NCI-H2196 treated with DMSO at 0.1 percent for 48 hours (cell line): ENCODE measurements at regions not wholly inside any gene's neighbourhood (a gene's known extent, or its start where the extent isn't known, plus 50 kb on each side); places are given as distances from the start of the nearest gene placed in this dataset.

Experiments used
- DNase-seq: peaks from one replicate; lab custom pipeline; 2025; ENCODE audit not compliant: unreplicated experiment; lab: John Stamatoyannopoulos, UW

DNA sequence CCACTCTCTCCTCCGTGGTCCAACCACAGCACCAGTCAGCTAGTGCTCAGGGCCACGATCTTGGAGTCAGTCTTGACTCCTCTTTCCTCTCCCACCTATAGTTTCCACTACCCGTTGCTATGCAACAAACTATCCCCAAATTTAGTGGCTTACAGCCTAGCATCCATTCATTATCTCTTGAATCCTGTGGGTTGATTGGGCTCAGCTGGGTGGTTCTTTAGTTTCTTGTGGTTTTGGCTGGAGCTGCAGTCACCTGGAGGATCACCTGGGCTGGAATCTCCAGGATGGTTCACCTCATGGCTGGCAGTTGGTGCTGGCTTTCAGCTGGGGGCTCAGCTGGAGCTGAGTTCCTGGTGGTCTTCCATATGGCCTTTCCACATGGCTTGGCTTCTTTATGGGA, 149.9 kb downstream of the ASB1 start:
- no peak for DNase-seq

DNA sequence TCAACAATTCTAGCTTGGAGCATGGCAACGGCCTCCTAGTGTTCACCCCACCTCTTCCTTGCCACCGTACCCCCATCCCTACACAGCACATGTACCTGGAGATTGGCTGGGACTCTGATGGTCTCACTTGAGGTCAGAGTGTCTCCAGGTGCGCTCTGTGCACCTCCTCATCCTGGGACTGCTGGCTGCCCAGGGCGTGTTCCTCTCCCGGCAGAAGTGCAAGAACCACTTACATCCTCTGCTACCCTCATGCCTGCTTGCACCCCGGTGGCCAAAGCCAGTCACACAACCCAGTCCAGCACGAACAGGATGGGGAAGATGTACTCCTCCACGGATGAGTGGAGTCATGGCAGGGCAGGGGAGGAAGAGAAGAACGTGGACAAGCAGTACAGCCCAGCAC, 151.5 kb downstream of the ASB1 start:
- DNase-seq: no peak

DNA sequence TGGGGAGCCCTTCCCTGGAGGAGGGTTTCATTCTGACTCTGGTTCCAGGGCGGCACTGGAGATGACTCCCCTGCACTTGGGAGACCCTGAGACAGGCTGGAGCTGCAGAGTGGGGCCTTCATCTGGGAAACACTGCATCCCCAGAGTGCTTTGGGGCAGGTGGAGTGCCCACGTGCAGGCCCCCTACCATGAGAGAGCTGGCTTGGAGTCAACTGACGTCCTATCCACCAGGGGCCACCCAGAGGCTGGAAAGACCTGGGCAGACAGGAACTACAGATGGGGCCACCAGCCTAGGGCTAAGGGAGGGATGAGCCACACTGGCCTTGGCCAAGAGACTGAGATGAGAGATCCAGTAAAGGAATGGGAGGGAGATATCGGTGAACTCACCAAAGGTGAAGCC, 153.8 kb downstream of the ASB1 start:
- no peak for DNase-seq

DNA sequence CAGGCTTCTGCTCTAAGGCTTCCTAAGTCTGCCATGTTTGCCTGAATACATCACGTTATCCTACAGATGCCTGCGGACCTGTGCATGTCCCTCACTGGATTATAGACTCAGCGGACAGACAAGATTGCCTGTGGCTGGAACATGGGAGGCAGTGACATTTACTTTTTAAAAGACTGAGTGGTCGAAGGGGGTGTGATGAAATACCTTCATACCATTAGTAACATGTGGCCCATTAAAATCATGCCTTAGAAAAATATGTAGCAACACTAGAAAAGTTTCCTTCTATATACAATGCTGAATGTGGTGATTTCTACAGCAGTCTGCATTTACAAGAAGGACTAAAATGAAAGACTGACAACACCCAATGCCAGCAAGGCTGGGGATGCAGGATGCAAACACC, 154.4 kb downstream of the ASB1 start:
- no peak for DNase-seq

DNA sequence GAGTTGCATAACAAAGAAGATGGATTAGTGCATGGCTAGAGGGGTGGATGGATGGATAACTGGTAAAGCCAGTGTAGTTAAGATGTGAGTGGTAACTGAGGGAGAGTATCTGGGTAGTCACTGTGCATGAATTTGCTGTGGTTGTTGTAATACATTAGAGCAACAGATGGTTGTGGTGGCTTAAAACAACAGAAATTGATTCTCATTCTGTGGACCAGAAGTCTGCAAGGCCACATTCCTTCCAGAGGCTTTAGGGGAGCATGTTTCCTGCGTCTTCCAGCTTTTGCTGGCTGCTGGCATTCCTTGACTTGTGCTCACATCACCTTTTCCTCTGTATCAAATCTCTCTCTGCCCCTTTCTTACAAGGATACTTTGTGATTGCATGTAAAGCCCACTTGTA, 155.4 kb downstream of the ASB1 start:
- DNase-seq: no peak

DNA sequence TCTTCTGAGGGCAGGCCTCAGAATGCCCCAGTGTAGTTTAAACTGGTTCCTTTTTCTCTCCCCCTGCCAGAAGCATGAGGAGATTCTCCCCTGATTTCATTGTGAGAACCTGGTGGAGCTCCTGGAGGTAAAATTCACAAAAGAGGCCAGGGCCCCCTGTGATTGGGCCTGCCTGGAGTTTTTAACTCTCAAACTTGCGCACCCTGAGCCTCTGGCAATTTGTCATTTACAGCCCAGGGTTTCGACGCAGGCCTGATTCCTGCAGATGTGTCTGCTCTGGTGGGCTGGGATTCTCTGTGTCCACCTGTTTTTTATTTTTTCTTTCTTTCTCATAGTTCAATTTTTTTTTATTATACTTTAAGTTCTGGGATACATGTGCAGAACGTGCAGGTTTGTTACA, 157.9 kb downstream of the ASB1 start:
- no peak for DNase-seq

DNA sequence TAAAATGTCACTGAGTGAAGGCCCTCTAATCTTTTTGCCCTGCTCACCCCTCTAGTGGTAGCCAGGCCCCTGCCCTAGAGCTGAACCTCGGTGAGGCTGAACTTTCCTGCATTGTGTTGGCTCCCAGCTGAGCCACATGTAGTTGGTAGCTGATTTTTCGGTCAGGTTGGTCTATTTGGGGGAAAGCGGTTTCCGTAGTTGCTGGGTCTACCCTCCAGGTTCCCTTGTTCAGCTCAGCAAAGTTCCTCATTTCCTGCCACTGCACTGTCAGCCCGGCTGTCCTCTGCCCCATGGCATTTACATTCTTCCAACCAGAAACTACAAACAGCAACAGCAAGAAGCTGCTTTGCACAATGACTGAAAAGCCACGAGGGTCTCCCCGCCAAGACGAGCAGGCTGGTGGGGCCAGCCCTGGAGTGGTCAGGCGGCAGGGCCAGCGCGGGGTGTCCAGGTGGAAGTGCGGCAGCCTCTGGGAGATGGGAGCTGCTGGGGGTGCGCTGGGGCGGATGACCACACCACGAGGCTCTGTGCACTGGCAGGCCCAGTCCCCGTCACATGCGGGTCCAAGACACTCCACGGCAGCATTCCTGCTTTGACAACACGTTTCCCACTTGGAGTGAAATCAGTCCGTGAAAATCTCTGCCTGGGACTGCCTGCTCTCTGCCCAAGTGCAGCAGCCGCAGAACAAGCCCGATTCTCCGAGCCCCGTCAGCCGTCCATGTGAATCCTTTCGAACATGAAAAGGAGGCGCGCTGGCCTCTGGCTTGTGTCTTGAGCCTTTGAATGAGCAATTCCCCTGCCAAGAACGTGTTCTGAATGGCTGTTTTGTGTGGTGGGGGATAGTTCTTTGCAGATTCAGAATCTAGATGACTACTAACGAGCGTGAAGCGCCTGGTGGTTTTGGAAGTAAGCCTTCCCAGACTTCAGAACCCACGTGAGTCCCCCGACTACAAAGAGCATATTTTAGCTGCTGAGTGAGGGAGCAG, 159.4 kb downstream of the ASB1 start:
- no peak for DNase-seq

DNA sequence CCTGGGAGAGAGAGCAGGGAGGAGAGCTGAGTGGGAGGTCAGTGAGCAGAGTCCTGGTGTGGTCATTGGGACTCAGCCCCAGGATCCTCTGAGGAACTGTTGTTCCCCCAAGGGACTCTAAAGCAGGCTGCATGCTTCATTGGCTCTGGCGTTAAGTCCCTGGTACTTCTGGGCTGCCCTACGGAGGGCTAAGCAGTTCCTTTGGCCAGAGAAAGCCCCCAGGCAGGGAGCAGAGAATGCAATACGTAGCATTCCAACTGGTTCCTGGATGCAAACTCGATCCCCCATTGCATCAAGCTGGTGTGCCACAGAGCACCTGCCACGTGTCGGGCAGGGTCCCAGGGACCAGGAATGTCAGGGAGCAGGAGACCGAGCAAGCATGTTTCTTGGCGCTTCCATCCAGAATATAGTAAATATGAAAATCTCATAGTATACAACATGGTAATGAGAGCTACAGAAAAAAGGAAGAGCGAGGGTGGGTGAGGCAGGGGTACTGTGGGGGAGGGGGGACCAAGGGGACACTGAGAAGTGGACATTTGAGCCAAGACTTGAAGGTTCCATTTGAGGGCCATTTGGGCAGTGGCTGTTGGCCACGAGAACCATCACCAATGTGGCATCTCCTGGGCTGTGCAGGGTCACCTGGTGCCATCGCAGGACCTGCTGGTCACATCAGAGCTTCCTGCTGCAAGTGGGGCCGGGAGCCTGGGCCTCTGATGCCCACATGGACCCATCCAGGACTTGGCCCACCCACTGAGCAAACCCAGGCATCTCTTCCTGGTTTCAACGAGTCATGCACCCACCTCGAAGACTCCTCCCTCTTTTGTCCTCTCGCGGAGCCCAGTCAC, 160.4 kb downstream of the ASB1 start:
- DNase-seq: no peak

DNA sequence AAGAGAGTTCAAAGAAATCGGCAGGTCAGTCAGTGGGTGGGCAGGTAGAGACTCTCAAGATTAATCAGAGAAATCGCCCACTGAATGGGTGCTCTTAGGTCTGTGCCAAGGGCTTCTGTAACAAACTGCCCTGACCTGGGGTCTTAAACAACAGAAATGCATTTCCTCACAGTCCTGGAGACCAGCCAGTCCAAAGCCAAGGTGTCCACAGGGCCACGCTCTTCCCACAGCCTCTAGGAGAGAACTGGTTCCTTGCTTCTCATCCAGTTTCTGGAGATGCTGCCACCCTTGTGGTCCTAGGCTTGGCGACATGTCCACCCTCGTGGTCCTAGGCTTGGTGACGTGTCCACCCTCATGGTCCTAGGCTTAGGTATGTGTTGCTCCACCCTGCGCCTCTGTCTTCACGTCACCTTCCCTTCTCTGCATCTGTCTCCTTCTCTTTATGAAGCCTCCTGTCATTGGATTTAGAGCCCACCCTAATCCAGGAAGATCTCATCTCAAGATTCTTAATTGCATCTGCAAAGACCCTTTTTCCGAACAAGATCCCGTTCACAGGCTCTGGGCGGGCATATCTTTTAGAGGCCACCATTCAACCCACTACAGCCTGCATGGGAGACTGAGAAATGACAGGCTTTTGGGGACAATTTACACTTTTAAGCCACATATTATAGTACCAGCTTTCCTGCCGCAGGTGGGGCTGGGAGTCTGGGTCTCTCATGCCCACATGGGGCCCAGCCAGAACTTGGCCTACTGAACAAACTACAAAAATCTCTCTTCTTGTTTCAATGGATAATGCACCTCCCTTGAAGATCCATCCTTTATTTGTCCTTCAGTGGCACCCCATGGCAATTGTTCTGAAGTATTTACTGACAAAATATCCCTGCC, 161.3 kb downstream of the ASB1 start:
- DNase-seq: no peak

DNA sequence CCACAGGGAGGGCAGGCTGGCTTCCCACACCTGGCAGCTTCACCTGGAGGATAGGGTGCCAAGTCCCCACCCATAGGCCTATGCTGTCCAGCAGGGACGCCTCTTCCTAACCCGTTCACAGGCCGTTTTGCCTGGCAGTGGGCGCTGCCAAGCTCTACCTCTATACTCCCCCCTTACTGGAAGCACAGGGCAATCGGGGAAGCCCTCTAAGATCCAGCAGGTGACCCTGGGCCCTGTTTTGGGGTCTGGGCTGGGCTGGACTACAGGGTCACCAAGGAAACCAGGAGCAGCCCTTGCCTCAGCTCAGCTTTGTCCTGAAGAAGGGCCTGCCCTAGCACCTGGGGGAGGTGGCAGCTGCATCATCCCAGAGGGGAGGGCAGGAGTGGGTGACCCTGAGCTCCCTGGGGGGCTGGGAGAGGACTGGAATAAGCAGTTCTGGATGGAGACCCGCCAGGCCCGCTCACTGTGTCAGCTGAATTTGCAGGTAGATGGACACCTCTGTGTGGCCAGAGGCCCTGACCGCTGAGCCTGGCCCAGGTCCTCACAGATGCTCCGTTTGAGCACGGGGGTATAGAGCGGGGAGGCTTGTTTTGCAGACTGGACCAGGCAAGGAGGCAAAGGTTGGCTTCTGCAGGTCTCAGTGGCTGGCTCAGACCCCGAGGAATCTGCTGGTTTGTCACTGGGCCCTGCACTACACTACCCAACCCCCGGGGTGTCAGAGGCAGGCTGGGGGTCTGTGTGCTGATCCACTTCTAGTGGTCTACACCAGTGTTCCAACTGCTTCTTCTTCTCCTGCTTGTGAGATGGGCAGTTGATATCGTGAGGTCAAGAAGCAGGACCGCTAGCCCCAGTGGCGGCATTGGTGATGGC, 163.1 kb downstream of the ASB1 start:
- no peak for DNase-seq

DNA sequence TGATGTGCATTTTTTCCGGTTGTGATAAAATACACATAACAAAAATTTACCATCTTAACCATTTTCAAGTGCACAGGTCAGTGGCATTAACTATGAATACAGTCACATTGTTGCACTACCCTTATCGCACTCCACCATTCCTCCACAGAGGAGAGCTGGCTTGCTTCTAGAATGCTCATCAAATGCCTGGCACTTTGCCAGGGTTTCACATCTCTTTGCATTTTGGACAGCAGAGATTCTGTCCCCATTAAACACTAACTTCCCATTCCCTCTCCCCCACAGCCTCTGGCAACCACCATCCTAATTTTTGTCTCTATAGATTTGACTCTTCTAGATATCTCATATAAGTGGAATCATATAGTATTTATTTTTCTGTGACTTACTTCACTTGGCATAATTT, 165.0 kb downstream of the ASB1 start:
- DNase-seq: no peak

DNA sequence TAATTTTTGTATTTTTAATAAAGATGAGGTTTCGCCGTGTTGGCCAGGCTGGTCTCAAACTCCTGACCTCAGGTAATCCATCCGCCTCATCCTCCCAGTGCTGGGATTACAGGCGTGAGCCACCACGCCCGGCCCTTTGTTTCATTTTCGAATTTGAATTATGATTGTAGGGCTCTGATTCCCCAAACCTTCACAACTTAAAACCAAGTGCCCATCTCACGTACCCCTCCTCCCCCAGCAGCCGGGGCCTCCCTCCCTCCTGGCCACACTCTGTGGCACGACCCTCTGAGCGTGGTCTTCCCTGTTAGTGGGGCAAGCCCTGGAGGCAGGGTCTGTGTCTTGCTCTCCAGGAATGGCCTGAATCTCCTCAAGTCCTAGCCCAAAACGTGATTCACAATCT, 166.5 kb downstream of the ASB1 start:
- no peak for DNase-seq

DNA sequence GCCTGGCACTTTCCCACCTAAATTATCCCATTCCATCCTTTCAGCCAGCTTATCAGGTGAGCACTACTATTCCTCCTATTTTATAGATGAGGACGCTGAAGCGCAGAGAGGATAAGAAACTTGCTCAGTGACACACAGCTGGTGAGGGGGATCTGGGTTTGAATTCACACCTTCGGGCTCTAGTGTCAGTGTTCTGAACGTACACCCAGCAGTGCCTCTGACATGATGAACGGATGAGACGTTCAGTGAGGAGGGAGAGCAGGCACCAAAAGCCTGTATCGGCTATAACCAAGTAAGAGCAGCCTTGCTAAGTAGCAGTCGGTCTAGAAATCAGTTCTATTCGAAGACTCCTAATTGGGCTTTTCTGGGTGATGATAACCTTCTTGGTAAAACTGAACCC, 167.0 kb downstream of the ASB1 start:
- no peak for DNase-seq

DNA sequence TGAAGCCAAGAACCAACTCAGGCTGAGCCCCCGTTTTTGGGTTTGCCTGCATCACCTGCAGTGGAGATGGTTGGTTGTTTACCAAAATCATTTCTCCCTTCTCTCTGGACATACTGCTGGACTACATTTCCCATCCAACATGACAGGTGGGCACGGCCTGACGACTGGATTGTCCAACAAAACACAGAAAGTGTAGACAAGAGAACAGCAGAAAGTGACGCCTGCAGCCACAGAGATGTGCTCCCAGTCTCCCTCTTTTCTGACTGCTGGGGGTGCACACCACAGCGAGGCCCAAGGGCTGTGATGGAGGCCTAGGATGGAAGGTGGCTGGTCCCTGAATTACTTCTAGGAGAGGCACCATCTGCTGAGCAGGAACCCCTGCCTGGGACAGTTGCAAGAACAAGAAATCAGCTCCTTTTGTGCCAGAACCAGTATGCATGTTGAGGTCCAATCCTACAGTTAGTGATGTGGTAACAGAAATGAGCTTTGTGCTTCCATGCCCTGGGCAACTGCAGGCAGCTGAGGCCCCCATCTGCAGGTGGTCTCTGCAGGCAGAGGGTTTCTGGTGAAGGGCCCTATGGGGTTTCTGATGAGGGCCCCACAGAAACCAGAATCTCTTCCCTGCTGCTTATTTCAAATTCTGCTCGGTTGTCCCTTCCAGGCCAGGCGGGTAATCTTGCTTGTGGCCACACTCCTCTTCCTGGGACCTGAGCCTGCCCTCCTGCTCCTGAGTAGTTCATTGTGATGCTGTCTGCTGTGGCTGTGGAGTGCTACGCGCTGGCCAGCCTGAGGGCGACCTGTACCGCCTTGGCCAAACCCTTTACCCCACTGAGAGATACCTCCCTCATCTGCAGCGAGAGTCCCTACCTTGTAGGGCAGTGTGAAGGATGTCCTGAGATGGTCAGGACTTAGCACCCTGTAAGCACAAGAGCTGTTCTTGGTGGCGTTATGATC, 168.3 kb downstream of the ASB1 start:
- no peak for DNase-seq

DNA sequence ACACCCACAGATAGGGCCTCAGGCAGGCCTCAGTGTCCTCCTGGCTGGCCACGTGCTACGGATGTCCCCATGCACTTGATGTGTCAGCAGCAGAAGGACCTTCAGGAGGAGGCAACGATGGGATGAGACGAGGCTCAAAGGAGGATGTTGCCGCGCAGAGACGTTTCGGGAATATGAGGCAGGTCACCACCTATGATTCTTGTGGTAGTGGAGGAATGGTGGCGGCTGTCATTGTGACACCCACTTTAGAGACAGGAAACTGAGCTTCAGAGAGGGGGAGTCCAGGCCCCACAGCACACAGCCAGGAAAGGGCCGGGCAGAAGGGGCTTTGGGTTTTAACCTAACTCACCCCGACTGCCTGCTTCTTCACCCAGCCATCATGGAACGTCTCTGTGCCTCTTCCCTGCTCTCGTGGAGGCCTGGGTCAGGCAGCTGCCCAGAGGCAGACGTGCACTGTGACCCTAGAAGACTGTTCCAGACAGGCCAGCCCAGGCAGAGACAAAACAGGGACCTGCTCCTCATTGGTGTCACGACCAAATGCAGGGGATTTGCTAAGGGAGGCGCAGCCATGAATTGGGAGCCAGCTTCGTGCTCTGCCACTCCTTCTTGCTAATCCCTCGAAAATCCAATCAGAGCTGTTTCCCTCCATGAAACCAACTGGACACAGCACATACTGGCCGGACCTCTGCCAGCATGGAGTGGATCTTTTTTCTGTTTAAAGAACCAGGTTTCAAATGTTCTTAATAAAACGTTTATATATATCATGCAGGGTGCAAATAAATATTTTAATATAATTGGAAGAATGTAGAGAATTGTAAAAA, 169.2 kb downstream of the ASB1 start:
- no peak for DNase-seq

DNA sequence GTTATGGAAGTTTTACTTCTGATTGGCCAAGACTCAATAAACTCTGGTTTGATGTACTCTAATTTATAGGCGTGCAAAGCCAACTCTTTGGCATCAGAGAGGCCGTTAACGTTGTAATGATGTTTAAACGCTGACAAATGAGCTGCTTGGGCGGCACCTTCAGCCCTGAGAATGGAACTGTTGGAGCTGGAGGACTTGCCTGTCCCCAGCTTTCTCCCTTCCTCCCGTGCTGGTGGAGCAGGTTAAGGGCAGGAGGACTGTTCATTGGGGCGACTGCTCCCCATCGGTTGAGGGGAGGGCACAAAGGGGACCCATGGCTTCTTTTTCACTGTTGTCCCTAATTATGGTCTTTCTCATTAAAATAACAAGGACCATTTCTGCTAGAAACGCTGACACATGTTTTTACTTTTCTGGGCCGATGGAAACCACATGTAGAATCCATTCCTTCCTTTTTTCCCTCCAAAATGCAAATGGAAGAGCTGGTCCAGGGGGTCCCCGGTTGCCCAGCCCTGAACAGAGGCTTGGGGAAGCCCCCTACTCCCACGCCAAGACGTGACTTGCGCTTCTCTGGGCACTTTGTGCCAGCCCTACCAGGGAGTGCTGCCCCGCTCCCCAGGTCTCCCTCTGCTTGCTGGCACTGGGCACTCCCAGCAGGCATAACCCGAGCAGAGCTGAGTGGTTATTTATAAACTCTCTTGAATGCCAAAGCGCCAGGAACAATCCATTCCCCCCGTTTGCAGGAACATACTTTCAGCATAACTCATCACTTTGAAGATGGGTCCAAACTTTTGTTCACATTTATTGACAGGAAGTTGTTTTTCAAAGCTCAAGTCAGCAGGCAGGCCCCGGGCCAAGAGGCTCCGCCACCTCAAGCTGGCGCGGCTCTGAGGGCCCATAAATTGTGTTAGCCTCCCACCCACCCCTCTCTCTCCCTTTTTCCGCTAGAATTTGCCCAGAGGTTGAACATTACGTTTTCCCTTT, 170.1 kb downstream of the ASB1 start:
- DNase-seq: no peak
